ENCODE measurements at regions not wholly inside any gene's neighbourhood (a gene's known extent, or its start where the extent isn't known, plus 50 kb on each side); places are given as distances from the start of the nearest gene placed in this dataset.

DNA sequence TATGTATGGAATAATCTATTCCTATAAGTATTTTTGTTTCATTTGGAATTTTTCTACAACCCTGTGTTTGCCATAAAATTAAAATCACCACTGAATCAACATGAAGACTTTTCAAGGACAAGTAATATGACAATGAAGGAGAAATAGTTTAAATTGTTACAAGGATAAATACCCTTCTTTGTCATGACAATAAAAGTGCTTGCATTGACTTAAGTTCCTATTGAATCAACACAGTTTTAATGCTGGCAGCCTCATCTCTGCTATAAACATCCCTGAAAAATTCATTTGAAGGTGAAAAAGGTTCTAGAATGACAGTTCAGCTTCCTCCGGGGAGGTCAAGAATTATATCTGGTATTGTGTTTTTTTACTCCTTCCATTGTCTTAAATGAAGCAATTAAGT lies 1105.1 kb upstream of the CDH9 start:
- H3K27ac Mint-ChIP-seq = no peak overlapping the region
- H3K27me3 Mint-ChIP-seq = no peaks in the 10 kb centered on the region
- DNase-seq (no peak), ATAC-seq (replicated peaks) (no peak)
- H3K9me3 Mint-ChIP-seq = peaks cover 3 to 6% of the 10 kb centered on the region in 2 donors
- H3K4me3 Mint-ChIP-seq = no peak overlapping the region
- no peaks in the 10 kb centered on the region for H3K36me3 Mint-ChIP-seq
- no peaks in the 10 kb centered on the region for H3K4me1 Mint-ChIP-seq

DNA sequence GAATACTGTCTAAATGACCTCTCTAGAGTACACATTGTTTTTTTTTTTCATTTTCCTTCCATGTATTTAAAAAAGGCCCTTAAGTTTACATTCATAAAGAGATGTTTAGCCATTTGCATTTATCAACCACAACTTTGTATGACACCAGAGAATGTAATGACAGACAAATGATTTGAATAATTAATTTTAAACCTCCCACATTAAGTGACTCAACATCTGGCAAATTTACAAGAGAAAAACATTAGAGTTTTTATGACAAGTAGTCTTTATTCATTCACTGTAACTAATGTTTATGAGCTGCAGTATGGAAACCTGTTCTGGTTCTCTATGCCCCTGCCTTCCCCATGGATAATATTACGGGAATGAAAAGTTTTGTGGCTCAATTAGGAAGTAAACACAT lies 1093.8 kb upstream of the CDH9 start:
- no peaks in the 10 kb centered on the region for H3K36me3 Mint-ChIP-seq
- no peaks in the 10 kb centered on the region for H3K4me1 Mint-ChIP-seq

GRCh38 chr5:28117691-28118090 lies 1079.3 kb upstream of the CDH9 start:
- Mint-ChIP-seq H3K27ac (no peak overlapping the region), H3K4me1 (no peaks in the 10 kb centered on the region), H3K36me3 (no peaks in the 10 kb centered on the region), H3K4me3 (no peak overlapping the region), H3K9me3 (peaks cover 4 to 14% of the 10 kb centered on the region in 2 donors), H3K27me3 (no peaks in the 10 kb centered on the region)
- ATAC-seq (replicated peaks) (no peak), DNase-seq (no peak)

More for the DNA sequence above, 1093.8 kb upstream of the CDH9 start:
- no peak overlapping the region for H3K4me3 Mint-ChIP-seq
- H3K27me3 Mint-ChIP-seq = no peaks in the 10 kb centered on the region
- ATAC-seq (replicated peaks) = no peak
- DNase-seq = no peak
- H3K27ac Mint-ChIP-seq = no peak overlapping the region
- H3K9me3 Mint-ChIP-seq = peaks cover 8 to 14% of the 10 kb centered on the region in 2 donors

DNA sequence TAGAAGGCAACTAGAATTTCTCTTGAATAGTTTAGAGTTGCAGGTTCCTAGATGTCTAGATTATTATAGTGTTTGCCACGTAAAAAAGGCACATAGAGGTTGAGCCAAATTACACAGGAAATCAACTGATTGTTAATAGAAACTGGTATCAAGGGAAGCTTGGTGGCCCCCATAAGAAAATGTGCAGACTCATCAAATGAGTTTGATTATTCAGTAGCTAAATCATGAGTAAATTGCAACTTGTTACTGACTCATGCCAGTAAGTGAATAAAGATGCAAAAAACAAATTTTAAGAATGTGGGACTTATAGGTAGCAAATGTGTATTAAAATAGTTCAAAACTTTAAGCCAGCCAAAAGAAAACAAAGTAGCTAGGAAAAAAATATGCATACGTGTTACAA lies 1078.9 kb upstream of the CDH9 start:
- Mint-ChIP-seq H3K27me3 (no peaks in the 10 kb centered on the region), H3K4me1 (no peaks in the 10 kb centered on the region), H3K27ac (no peak overlapping the region), H3K9me3 (peaks cover 4 to 14% of the 10 kb centered on the region in 2 donors), H3K4me3 (no peak overlapping the region), H3K36me3 (no peaks in the 10 kb centered on the region)
- ATAC-seq (replicated peaks) = no peak
- DNase-seq = no peak

DNA sequence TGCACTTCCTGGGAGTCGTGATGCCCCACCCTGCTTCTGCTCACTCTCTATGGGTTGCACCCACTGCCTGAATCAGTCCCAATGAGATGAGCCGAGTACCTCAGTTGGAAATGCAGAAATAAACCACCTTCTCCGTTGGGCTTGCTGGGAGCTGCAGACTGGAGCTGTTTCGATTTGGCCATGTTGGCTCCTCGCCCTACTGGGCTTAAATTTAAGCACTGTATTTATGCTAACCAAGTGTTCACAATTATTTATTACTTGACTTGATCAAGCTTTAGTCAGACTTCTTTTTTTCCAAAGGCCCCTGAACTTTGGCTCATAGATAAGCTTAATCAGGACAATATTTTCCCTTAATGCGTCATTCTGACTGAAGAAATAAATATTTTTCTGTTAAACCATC lies 1072.4 kb upstream of the CDH9 start:
- Mint-ChIP-seq H3K36me3 (no peaks in the 10 kb centered on the region), H3K27me3 (no peaks in the 10 kb centered on the region), H3K4me3 (no peak overlapping the region), H3K4me1 (no peaks in the 10 kb centered on the region), H3K27ac (no peak overlapping the region), H3K9me3 (peaks cover 4 to 6% of the 10 kb centered on the region in 2 donors)
- DNase-seq (no peak), ATAC-seq (replicated peaks) (no peak)

DNA sequence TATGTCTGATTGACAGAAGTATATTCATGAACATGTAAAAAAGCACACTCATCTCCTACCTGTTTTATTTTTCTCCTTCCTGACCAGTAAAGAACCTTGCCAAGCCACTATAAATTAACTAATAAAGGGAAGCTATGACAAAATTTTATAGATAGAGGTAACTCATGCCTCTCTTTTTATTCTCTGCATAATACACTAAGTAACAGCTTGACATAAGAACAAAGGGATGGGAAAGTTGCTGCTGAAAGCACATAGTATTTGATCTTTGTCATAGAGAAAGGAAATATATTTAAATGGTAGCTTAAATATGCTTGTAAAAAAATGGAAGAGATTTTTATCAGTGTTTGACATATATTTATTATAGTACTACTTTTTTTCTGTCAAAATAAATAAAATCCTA lies 1065.7 kb upstream of the CDH9 start:
- Mint-ChIP-seq H3K9me3 (peaks cover 0 to 1% of the 10 kb centered on the region in 2 donors), H3K4me3 (no peak overlapping the region), H3K36me3 (no peaks in the 10 kb centered on the region), H3K27ac (no peak overlapping the region), H3K4me1 (no peaks in the 10 kb centered on the region), H3K27me3 (no peaks in the 10 kb centered on the region)
- ATAC-seq (replicated peaks) (no peak), DNase-seq (no peak)

DNA sequence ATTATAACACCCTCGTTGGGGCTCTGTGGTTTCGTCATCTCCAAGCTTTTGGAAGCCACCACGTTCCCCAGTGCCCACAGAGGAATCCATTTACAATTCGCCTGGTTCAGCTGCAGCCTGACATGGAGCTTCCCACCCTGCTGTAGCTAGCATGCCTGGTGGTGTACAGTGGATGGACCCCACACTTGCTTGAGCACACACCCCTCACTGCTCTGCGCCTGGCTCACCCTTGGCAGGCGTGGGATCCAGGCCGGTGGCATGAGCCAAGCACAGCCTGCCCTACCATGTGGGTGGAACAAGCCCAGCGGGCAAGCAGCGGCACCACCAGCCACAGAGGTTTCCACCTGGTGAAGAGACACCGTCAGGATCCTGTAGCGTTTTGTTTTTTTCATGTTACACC lies 1045.7 kb upstream of the CDH9 start:
- peak in 1 of 2 donors; percentile 16 for ATAC-seq (replicated peaks)
- no peaks in the 10 kb centered on the region for H3K27me3 Mint-ChIP-seq
- no peaks in the 10 kb centered on the region for H3K36me3 Mint-ChIP-seq
- no peaks in the 10 kb centered on the region for H3K4me1 Mint-ChIP-seq
- no peak overlapping the region for H3K27ac Mint-ChIP-seq
- H3K4me3 Mint-ChIP-seq = no peak overlapping the region
- H3K9me3 Mint-ChIP-seq = peaks cover 0 to 12% of the 10 kb centered on the region in 2 donors
- no peak for DNase-seq

DNA sequence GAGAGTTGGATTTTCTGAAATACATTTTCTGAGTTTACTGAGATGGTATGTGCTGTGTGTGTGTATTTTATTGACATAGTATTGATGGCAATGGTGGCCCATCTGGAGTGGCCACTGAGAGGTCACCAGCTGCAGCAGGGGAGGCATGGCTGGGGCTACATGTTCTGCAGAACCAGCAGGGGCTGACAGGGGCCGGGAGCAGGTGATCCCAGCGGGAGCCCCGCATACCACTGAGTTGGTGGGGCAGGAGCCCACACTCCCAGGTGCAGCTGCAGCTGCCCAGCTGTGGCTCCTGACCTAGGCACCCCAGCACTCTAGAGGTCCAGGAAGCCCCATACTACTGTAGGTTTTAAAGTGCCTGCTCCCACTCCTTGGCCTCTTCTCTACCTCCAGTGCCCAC lies 1044.2 kb upstream of the CDH9 start:
- no peaks in the 10 kb centered on the region for H3K36me3 Mint-ChIP-seq
- DNase-seq (no peak), ATAC-seq (replicated peaks) (no peak)
- peaks cover 0 to 13% of the 10 kb centered on the region in 2 donors for H3K9me3 Mint-ChIP-seq
- H3K27ac Mint-ChIP-seq = no peak overlapping the region
- H3K4me1 Mint-ChIP-seq = no peaks in the 10 kb centered on the region
- no peaks in the 10 kb centered on the region for H3K27me3 Mint-ChIP-seq
- H3K4me3 Mint-ChIP-seq = no peak overlapping the region

DNA sequence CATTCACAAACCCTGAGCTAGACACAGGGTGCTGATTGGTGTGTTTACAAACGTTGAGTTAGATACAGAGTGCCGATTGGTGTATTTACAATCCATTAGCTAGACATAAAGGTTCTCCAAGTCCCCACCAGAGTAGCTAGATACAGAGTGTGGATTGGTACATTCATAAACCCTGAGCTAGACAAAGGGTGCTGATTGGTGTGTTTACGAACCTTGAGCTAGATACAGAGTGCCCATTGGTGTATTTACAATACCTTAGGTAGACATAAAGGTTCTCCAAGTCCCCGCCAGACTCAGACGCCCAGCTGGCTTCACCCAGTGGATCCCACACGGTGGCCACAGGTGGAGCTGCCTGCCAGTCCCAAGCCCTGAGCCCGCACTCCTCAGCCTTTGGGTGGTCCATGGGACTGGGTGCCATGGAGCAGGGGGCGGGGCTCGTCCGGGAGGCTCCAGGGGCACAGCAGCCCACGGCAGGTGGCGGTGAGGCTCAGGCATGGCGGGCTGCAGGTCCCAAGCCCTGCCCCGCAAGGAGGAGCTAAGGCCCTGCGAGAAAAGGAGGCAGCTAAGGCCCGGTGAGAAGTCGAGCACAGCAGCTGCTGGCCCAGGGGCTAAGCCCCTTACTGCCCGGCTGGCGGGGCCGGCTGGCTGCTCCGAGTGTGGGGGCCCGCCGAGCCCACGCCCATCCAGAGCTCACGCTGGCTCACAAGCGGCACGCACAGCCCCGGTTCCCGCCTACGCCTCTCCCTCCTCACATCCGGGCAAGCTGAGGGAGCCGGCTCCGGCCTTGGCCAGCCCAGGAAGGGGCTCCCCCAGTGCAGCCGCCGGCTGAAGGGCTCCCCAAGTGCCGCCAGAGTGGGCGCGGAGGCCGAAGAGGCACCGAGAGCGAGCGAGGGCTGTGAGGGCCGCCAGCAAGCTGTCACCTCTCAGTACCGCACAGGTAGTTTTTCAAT lies 1039.2 kb upstream of the CDH9 start:
- ATAC-seq (replicated peaks) (no peak), DNase-seq (no peak)
- H3K9me3 Mint-ChIP-seq = peaks cover 0 to 12% of the 10 kb centered on the region in 2 donors
- H3K27ac Mint-ChIP-seq = no peak overlapping the region
- H3K4me1 Mint-ChIP-seq = no peaks in the 10 kb centered on the region
- H3K36me3 Mint-ChIP-seq = no peaks in the 10 kb centered on the region
- no peaks in the 10 kb centered on the region for H3K27me3 Mint-ChIP-seq
- H3K4me3 Mint-ChIP-seq = no peak overlapping the region

- Mint-ChIP-seq H3K27ac (no peak overlapping the region), H3K27me3 (no peaks in the 10 kb centered on the region), H3K4me1 (no peaks in the 10 kb centered on the region), H3K4me3 (no peak overlapping the region), H3K9me3 (peaks cover 3 to 5% of the 10 kb centered on the region in 2 donors), H3K36me3 (no peaks in the 10 kb centered on the region)
- DNase-seq = no peak
- ATAC-seq (replicated peaks) = peak in 1 of 2 donors; percentile 31
Observed at GRCh38 chr5:28066856-28067255, 1028.5 kb upstream of the CDH9 start.

- Mint-ChIP-seq H3K4me1 (no peaks in the 10 kb centered on the region), H3K4me3 (no peak overlapping the region), H3K27me3 (no peaks in the 10 kb centered on the region), H3K9me3 (peaks cover 3 to 5% of the 10 kb centered on the region in 2 donors), H3K36me3 (no peaks in the 10 kb centered on the region), H3K27ac (no peak overlapping the region)
- DNase-seq (no peak), ATAC-seq (replicated peaks) (no peak)
Observed at GRCh38 chr5:28065656-28066055, 1027.3 kb upstream of the CDH9 start.

DNA sequence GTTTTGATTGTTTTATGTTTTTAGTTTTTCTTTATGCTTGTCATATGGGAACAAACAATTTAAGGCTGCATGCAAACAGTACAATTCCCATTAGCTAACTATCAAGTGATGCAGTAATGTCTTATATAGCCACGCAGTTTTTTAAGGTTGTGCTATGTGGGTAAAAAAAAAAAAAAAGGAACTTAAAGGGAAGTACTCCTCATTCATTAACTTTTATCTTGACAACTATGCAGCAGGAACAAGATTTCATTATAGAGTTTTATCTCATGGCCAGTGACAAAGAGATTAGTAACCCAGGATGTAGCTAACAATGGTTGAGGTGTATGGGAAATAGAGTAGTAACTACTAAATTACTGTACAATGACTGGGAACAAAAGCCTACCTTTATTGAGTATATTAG lies 1008.2 kb upstream of the CDH9 start:
- Mint-ChIP-seq H3K9me3 (peaks cover 3 to 4% of the 10 kb centered on the region in 2 donors), H3K27ac (no peak overlapping the region), H3K27me3 (no peaks in the 10 kb centered on the region), H3K4me1 (no peaks in the 10 kb centered on the region), H3K4me3 (no peak overlapping the region), H3K36me3 (no peaks in the 10 kb centered on the region)
- DNase-seq (no peak), ATAC-seq (replicated peaks) (no peak)

- H3K36me3 Mint-ChIP-seq = no peaks in the 10 kb centered on the region
- H3K27me3 Mint-ChIP-seq = no peaks in the 10 kb centered on the region
- no peaks in the 10 kb centered on the region for H3K4me1 Mint-ChIP-seq
- no peak for DNase-seq
- H3K4me3 Mint-ChIP-seq = no peak overlapping the region
- peaks cover 14 to 21% of the 10 kb centered on the region in 2 donors for H3K9me3 Mint-ChIP-seq
- no peak for ATAC-seq (replicated peaks)
- H3K27ac Mint-ChIP-seq = no peak overlapping the region
Observed at GRCh38 chr5:28027851-28028250, 989.5 kb upstream of the CDH9 start.

GRCh38 chr5:28017178-28017577 lies 978.8 kb upstream of the CDH9 start:
- H3K36me3 Mint-ChIP-seq = peaks cover 0 to 1% of the 10 kb centered on the region in 2 donors
- no peaks in the 10 kb centered on the region for H3K27me3 Mint-ChIP-seq
- H3K9me3 Mint-ChIP-seq = peaks cover 24 to 29% of the 10 kb centered on the region in 2 donors
- H3K27ac Mint-ChIP-seq = no peak overlapping the region
- no peak overlapping the region for H3K4me3 Mint-ChIP-seq
- no peak for ATAC-seq (replicated peaks)
- H3K4me1 Mint-ChIP-seq = no peaks in the 10 kb centered on the region
- no peak for DNase-seq

- Mint-ChIP-seq H3K4me3 (no peak overlapping the region), H3K9me3 (peaks cover 28 to 37% of the 10 kb centered on the region in 2 donors), H3K27me3 (no peaks in the 10 kb centered on the region), H3K27ac (no peak overlapping the region), H3K36me3 (peaks cover 0 to 1% of the 10 kb centered on the region in 2 donors), H3K4me1 (no peaks in the 10 kb centered on the region)
- DNase-seq (no peak), ATAC-seq (replicated peaks) (no peak)
Observed at GRCh38 chr5:28014779-28015178, 976.4 kb upstream of the CDH9 start.
